22Rv1 (cell line): ENCODE measurements at regions not wholly inside any gene's neighbourhood (a gene's known extent, or its start where the extent isn't known, plus 50 kb on each side); places are given as distances from the start of the nearest gene placed in this dataset.

Source experiments
- H3K27ac ChIP-seq: fragments of 450-650 bp; 2 replicates; pipeline ENCODE4 v1.5.1; 2017
- CTCF ChIP-seq: fragments of 450-650 bp; IDR thresholded peaks from 2 replicates; pipeline ENCODE4 v1.5.1; 2017; ENCODE audit warnings: mild to moderate bottlenecking
- ZFX ChIP-seq: fragments of 450-650 bp; IDR thresholded peaks from 2 replicates; pipeline ENCODE4 v1.6.1; 2017; ENCODE audit warnings: antibody characterized with exemption, borderline replicate concordance

GRCh38 chr1:222114536-222115156 is 372.8 kb upstream of the DUSP10 start:
- no peak for TF ChIP-seq ZFX
- no peak for TF ChIP-seq CTCF
- H3K27ac ChIP-seq = no peak overlapping the region

GRCh38 chr1:222109836-222110235 is 367.9 kb upstream of the DUSP10 start:
- no peak for TF ChIP-seq ZFX
- TF ChIP-seq CTCF = no peak
- no peak overlapping the region for H3K27ac ChIP-seq

GRCh38 chr1:222107975-222108374 is 366.1 kb upstream of the DUSP10 start:
- TF ChIP-seq ZFX (no peak), CTCF (no peak)
- H3K27ac ChIP-seq = no peak overlapping the region

GRCh38 chr1:222107267-222107666 is 365.4 kb upstream of the DUSP10 start:
- no peak overlapping the region for H3K27ac ChIP-seq
- TF ChIP-seq CTCF (no peak), ZFX (no peak)

GRCh38 chr1:222106377-222106776 is 364.5 kb upstream of the DUSP10 start:
- no peak overlapping the region for H3K27ac ChIP-seq
- TF ChIP-seq ZFX = no peak
- no peak for TF ChIP-seq CTCF

GRCh38 chr1:222105861-222106260 is 364.0 kb upstream of the DUSP10 start:
- peak overlapping the region; percentile 62 for H3K27ac ChIP-seq
- TF ChIP-seq CTCF = no peak
- TF ChIP-seq ZFX = no peak

- peak overlapping the region; percentile 62 for H3K27ac ChIP-seq
- TF ChIP-seq CTCF (peak; percentile 51), ZFX (no peak)
Observed at GRCh38 chr1:222105393-222105737, 363.5 kb upstream of the DUSP10 start.
